Stimulated activated CD4-positive, alpha-beta T cell treated with anti-CD3 and anti-CD28 coated beads, Interleukin-1b, Interleukin-23, amount 100 ng/mL, for 48 hours (primary cell): ENCODE measurements at regions not wholly inside any gene's neighbourhood (a gene's known extent, or its start where the extent isn't known, plus 50 kb on each side); places are given as distances from the start of the nearest gene placed in this dataset.

ENCODE experiments used
- DNase-seq: peaks from one replicate; pipeline ENCODE4 v3.0.0-alpha.2; 2020

- no peak for DNase-seq
Measured at GRCh38 chr3:168427835-168428475, 332.2 kb upstream of the GOLIM4 start.

- no peak for DNase-seq
Measured at GRCh38 chr3:168427156-168427555, 331.4 kb upstream of the GOLIM4 start.

GRCh38 chr3:168425936-168426595 lies 330.3 kb upstream of the GOLIM4 start:
- no peak for DNase-seq

DNA sequence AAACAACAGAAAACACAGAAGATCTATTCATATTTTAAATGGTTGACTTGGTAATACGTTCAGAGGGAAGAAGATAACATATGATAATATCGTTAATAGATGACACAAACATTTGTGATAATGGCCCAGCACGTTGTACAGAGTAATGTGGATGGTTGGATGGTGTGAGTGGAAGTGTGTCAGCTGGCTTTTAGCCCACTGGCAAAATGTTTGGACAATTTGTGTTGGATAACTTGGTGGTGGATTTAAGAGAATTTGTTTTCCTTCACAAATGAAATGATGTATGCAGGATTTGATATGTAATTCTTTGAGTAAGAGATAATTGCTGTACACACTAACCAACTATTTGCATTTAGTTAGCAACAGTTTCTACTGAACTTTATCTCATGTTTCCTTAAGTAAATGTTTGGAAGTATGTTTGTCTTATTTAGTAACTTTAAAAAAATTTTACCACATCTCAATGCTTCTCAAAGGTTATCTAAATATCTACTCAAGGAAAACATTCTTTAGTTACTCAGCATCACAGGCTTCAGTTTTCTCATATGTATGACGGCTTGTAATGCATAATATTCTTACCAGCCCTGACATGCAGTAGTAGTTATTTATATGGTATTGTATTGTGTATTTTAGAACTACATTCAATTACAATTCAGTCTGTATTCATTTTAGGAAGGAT lies 328.5 kb upstream of the GOLIM4 start:
- no peak for DNase-seq

DNA sequence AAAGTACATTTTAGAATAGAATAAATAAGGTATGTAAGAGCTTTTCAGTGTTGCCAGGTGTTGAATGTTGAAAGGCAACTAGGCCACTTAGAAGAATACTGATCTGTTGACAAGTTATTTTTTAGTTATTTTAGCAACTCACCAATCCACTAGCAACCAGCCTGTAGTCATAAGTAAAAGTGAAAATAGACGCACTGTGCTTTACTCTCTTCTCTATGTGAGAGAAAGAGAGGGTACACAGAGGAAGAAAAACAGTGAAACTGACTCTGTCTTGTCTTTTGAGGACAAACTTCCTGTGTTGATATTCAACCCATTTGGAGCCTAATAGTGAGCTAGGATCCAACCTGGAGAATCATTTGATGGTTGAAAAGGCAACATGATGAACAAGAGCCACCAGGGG lies 327.1 kb upstream of the GOLIM4 start:
- DNase-seq: no peak

- no peak for DNase-seq
Measured at GRCh38 chr3:168419091-168419490, 323.4 kb upstream of the GOLIM4 start.

DNA sequence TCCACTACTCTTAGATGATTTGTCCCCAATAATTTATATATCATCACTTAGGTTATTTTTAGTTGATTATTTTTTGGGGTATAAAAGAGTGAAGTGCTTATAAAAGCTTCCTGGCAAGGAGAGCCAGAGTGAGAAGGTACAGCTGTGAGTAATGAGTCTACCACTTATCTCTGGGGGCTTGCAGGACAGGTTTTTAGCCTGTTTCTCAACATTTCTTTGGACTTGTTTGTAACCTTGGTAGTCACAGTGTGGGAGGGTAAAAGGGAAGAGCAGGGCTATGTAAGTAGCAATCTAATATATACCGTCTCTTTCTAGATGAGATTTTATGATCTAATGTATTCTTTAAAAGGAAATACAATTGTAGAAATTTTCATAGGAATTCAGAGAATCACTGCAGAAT lies 321.3 kb upstream of the GOLIM4 start:
- no peak for DNase-seq

- DNase-seq: no peak
Measured at GRCh38 chr3:168416446-168416845, 320.7 kb upstream of the GOLIM4 start.

GRCh38 chr3:168414149-168414548 lies 318.4 kb upstream of the GOLIM4 start:
- DNase-seq: no peak

DNA sequence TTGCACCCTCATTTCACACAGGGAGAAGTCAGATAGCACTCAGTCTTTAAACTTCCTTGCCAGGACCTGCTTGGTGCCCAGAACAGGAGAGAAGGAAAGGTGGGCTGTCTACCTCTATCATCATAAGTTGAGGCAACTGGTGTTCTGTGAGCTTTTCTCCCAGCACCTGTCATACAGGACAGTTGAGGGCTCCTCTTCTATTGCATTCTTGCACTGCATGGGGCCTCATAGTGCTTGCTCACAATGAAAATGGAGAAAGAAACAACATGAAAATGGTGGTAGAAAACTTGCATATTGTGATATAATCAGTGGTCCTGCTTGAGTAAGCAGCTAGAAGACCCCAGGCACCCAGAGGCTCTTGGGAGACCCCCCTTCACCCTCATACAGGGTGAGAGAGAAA lies 311.7 kb upstream of the GOLIM4 start:
- DNase-seq: no peak

DNA sequence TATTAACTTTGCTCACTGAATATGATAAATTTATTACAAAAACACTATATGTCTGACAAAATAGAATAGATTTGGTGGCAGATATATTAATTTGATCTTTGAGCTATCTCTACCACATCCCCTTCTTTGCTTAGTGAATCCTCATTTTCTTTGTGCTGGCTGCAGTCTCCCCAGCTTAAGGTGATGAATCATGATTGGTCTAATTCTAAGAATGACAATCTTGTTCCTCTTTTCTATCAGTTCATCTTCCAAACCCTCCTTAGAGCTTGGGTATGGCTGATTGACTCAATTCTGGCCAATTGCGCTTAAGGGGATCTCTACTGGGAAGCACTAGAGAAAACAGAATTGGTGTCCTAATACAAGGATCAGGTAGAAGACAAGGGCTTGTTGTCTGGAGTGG lies 309.6 kb upstream of the GOLIM4 start:
- DNase-seq: no peak

- no peak for DNase-seq
Measured at GRCh38 chr3:168398371-168399025, 302.8 kb upstream of the GOLIM4 start.

DNA sequence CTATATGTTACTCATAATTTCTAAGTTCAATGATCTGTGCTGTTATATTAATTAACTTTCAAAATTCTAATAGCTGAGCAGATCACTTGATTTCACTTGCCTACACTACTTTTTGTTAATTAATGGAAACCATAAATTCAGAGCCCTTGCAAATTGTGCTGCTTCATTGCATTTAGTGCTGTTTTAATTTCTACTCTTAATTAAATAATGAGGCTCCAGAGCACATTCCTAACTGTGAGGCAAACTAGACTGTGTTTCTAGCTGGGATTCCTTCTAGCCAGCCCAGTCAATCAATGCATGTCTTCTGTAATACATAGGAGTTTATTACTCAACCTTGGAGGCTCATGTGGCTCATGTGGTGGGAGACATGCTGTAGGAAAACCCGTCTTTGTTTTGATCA lies 301.1 kb upstream of the GOLIM4 start:
- DNase-seq: no peak

GRCh38 chr3:168395551-168395950 lies 299.8 kb upstream of the GOLIM4 start:
- DNase-seq: no peak

DNA sequence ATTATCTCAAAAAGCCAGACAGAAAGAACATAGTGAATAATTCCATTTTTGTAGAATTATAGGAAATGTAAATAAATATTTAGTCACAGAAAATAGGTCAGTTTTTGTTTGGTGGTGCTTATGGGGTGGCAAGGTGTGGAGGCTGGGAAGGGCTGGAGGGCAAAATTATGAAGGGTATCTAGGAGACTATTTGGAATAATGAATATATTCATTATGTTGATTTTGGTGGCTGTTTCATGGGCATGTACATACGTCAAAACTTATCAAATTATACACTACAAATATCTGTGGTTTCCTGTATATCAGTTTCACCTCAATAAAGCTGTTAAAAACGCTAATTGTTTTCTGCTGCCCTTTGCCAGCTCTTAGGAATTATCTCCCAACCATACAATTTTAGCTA lies 298.7 kb upstream of the GOLIM4 start:
- DNase-seq: no peak

- DNase-seq: no peak
Measured at GRCh38 chr3:168386301-168386700, 290.6 kb upstream of the GOLIM4 start.

- no peak for DNase-seq
Measured at GRCh38 chr3:168384990-168385389, 289.3 kb upstream of the GOLIM4 start.

GRCh38 chr3:168383573-168383972 lies 287.8 kb upstream of the GOLIM4 start:
- no peak for DNase-seq

GRCh38 chr3:168371846-168372245 lies 276.1 kb upstream of the GOLIM4 start:
- DNase-seq: no peak

DNA sequence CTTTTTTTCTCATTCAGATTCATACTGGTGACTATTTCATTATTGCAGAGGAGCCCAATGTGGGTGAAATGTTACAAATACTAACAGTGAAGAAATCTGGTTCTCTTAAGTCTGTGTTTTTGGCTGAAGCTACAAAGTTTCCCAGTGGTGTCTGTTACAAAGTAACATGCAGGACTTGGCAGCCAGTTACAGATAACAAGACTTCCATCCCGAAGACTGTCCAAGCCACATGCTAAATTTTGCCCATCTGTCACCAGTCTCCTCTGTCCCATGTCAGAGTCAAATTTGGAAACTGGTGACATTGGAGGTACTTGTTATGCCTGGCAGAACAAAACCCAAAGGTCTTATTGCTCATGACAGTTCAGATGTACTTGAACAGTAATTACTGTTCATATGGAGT lies 269.2 kb upstream of the GOLIM4 start:
- DNase-seq: no peak

DNA sequence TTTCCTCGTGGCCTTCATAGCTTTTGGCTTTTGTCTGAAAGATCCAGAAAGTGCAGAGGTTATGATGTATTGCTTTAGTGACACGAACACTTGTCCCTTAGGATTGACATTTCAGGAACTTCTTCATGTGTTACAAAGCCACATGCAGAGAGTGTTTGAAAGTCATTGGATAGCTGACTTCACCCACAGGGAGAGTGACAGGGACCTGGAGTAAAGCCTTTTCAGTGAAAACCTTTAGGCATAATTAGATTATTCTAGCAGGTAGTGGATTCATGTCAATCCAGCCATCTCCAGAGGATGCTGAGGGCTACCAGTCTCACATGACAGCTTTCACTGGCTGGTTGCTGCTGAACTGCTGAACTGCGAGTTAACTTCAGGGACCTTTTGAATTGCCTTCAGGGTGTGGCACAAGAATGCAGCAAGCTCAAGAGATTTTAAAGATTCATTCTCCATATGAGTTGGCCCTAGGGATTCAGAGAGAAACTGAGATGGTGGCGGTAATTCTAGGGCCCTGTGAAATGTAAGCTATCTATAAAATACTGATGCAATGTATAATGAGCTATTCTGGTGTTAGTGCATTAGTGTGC lies 267.0 kb upstream of the GOLIM4 start:
- DNase-seq: no peak

GRCh38 chr3:168362156-168362555 lies 266.4 kb upstream of the GOLIM4 start:
- no peak for DNase-seq

DNA sequence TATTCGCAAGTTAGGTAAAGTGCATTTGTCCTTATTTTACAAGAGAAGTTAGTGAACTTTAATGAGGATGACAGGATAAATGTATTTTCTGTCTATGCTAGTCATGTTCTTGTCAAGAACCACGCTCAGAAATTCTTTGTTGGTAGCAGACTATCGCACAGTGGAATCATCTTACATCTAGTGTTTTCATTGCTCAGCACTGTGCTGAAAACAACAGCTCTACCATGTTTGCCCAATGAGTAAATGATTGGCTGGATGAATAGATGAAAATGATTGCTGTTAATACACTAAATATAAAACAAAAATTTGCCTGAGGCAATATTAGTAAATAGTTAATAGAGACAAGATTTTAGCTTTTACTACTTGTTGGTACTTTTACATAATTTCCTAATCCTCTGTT lies 265.3 kb upstream of the GOLIM4 start:
- DNase-seq: no peak
